ENCODE measurements at regions not wholly inside any gene's neighbourhood (a gene's known extent, or its start where the extent isn't known, plus 50 kb on each side); places are given as distances from the start of the nearest gene placed in this dataset.

- no peak for DNase-seq (ENCODE audit: low read depth, low spot score)
Measured at GRCh38 chr9:35540315-35540714, 50.4 kb downstream of the RUSC2 start.

- DNase-seq (ENCODE audit: low read depth, low spot score), result no peak
Measured at GRCh38 chr9:35546853-35547252, 56.9 kb downstream of the RUSC2 start.

GRCh38 chr9:35547889-35548418, 57.1 kb upstream of the TESK1 start:
- DNase-seq (ENCODE audit: low read depth, low spot score), result no peak

- DNase-seq (ENCODE audit: low read depth, low spot score), result no peak
Measured at GRCh38 chr9:35548571-35548970, 56.5 kb upstream of the TESK1 start.

GRCh38 chr9:35549441-35549840, 55.6 kb upstream of the TESK1 start:
- no peak for DNase-seq (ENCODE audit: low read depth, low spot score)

GRCh38 chr9:35552376-35552775, 52.7 kb upstream of the TESK1 start:
- DNase-seq (ENCODE audit: low read depth, low spot score), result no peak

GRCh38 chr9:35552837-35553236, 52.2 kb upstream of the TESK1 start:
- DNase-seq (ENCODE audit: low read depth, low spot score), result no peak

- DNase-seq (ENCODE audit: low read depth, low spot score), result peak; percentile 30
Measured at GRCh38 chr9:35553670-35554543, 51.2 kb upstream of the TESK1 start.

GRCh38 chr9:35555246-35555701, 49.8 kb upstream of the TESK1 start:
- DNase-seq (ENCODE audit: low read depth, low spot score), result no peak

All from pulmonary artery endothelial cell (primary cell).